ENCODE measurements at regions not wholly inside any gene's neighbourhood (a gene's known extent, or its start where the extent isn't known, plus 50 kb on each side); places are given as distances from the start of the nearest gene placed in this dataset.
"Not testable (repeated sequence)": the region's sequence is repeated elsewhere in the genome, so short reads cannot be mapped to it uniquely, and the experiment has no call there.

DNA sequence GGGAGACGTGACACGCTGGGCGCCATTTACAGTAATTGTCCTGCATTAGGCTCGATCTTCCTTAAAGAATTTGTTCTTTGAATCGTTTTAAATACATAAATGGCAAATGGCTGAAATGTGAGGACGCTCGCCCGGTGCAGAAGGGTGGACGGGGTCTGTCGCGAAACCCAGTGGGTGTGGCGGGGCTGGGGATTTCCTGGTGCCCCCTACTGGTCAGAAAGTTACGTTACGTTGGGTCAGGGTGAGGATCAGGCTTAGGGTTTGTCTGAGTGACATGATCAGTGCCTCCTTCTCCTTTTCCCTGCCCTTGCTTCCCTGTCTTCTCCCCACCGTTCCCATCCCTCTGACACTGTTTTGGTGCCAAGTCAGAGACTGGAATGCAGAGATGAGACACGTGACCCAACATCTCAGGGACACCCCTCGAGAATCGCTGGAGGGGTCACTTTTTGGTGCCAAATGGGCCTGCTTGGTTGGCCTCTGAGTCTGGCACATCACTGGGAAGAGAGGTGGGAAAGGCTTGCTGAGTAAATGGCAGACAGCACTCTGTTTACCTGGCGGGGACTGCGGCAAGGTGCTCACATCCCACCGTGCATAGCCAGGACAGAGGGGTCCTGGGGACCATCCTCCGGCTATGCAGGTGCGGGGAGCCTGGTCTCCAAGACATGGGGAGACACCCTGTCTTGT is 1107.6 kb downstream of the BRD1 start:
- Histone ChIP-seq H3K4me3 (no peak overlapping the region), H3K4me1 (peaks cover 0 to 39% (median 8%) of the 10 kb centered on the region in 4 donors), H3K27ac (peak overlapping the region in 1 of 4 donors; percentile 23), H3K9me3 (peaks cover 0 to 16% (median 0%) of the 10 kb centered on the region in 4 donors), H3K27me3 (no peaks in the 10 kb centered on the region), H3K36me3 (no peaks in the 10 kb centered on the region)
- DNase-seq (ENCODE audit: low spot score in 2 of 2) = no peak
- TF ChIP-seq POLR2A (IDR thresholded peaks at IDR 0.05) (no peak), EP300 (IDR thresholded peaks at IDR 0.05) (no peak), CTCF (IDR thresholded peaks at IDR 0.05) (no peak)
- WGBS, 2 donors = 62 to 72% methylated on average over 21 to 23 of the region's 23 CpGs

- no peak for DNase-seq (ENCODE audit: low spot score in 2 of 2)
- Histone ChIP-seq H3K27ac (peak overlapping the region in 2 of 4 donors; percentile 23 to 60), H3K4me3 (no peak overlapping the region), H3K9me3 (peaks cover 0 to 15% (median 0%) of the 10 kb centered on the region in 4 donors), H3K27me3 (no peaks in the 10 kb centered on the region), H3K36me3 (peaks cover 0 to 8% (median 0%) of the 10 kb centered on the region in 3 donors), H3K4me1 (peaks cover 0 to 40% (median 8%) of the 10 kb centered on the region in 4 donors)
- TF ChIP-seq CTCF (IDR thresholded peaks at IDR 0.05) (no peak), POLR2A (IDR thresholded peaks at IDR 0.05) (no peak)
- 44 to 50% methylated on average over 22 of the region's 22 CpGs for WGBS, 2 donors
These were observed 1108.7 kb downstream of the BRD1 start for GRCh38 chr22:48718818-48719500.

- Histone ChIP-seq H3K27ac (peak overlapping the region in 2 of 4 donors; percentile 23 to 60), H3K4me1 (peaks cover 0 to 45% (median 8%) of the 10 kb centered on the region in 4 donors), H3K9me3 (peaks cover 0 to 15% (median 0%) of the 10 kb centered on the region in 4 donors), H3K27me3 (no peaks in the 10 kb centered on the region), H3K36me3 (peaks cover 0 to 8% (median 0%) of the 10 kb centered on the region in 3 donors), H3K4me3 (no peak overlapping the region)
- no peak for TF ChIP-seq POLR2A (IDR thresholded peaks at IDR 0.05)
- no peak for TF ChIP-seq CTCF (IDR thresholded peaks at IDR 0.05)
- no peak for TF ChIP-seq EP300 (IDR thresholded peaks at IDR 0.05)
- DNase-seq (ENCODE audit: low spot score in 2 of 2) = no peak
- WGBS, 2 donors = 58 to 63% methylated on average over 31 of the region's 31 CpGs
These were observed 1109.5 kb downstream of the BRD1 start for GRCh38 chr22:48717883-48718817.

DNA sequence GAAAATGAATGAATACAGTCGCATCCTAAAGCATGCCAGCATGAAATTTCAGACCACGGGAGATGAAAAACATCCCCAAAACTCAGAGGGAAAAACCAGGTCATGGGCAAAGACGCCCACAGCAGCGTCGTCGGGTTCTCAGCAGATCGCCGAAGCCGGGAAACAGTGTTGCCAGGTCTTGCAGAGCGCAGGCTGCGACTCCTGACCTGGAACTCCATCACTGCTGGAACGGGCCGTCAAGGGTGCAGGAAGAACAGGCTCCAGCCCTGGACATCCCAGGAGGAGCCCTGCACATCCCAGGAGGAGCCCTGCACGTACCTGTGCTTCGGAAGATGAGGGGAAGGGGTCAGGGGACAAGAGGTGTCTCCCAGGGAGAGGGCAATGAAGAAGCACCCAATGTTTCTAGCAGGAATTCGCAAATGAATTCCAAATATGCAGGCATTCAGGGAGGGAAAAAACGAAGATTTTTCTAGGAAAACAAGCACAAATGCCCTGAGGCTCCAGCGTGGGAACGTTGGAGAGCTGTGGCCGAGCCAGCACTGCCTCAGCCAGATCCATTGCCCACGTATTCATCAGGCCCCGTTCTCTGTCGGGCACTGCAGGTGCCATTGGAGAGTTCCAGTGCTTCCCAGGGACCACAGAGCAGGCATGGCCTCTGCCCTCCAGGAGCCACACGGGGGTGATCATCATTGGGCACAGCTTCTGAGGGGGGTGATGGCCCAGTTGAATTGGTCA is 1110.4 kb downstream of the BRD1 start:
- peaks cover 0 to 15% (median 0%) of the 10 kb centered on the region in 4 donors for H3K9me3 ChIP-seq
- peak overlapping the region in 2 of 4 donors; percentile 23 to 60 for H3K27ac ChIP-seq
- 39 to 41% methylated on average over 24 of the region's 24 CpGs for WGBS, 2 donors
- H3K4me1 ChIP-seq = peaks cover 0 to 50% (median 8%) of the 10 kb centered on the region in 4 donors
- peaks cover 0 to 8% (median 0%) of the 10 kb centered on the region in 3 donors for H3K36me3 ChIP-seq
- no peak overlapping the region for H3K4me3 ChIP-seq
- no peak for DNase-seq (ENCODE audit: low spot score in 2 of 2)
- TF ChIP-seq CTCF (IDR thresholded peaks at IDR 0.05) (no peak), EP300 (IDR thresholded peaks at IDR 0.05) (no peak), POLR2A (IDR thresholded peaks at IDR 0.05) (no peak)
- H3K27me3 ChIP-seq = no peaks in the 10 kb centered on the region

DNA sequence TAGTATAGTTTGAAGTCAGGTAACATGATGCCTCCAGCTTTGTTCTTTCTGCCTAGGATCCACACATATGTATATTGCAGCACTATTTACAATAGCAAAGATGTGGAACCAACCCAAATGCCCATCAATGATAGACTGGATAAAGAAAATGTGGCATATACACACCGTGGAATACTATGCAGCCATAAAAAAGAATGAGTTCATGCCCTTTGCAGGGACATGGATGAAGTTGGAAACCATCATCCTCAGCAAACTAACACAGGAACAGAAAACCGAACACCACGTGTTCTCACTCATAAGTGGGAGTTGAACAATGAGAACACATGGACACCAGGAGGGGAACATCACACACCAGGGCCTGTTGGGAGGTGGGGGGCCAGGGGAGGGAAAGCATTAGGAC is 1111.5 kb downstream of the BRD1 start:
- whole genome bisulfite sequencing, 2 donors = 66 to 99% methylated on average over 3 of the region's 3 CpGs
- not testable (repeated sequence) for H3K27me3 ChIP-seq

More for the DNA sequence above, 1111.5 kb downstream of the BRD1 start:
- Histone ChIP-seq H3K9me3 (peaks cover 0 to 15% (median 0%) of the 10 kb centered on the region in 4 donors), H3K4me1 (peaks cover 0 to 48% (median 8%) of the 10 kb centered on the region in 4 donors)
- not testable (repeated sequence) for DNase-seq (ENCODE audit: low spot score in 2 of 2); H3K36me3 ChIP-seq; H3K4me3 ChIP-seq; H3K27ac ChIP-seq

Data from tibial nerve (tissue), 4 donors.